Right lobe of liver (tissue), 4 donors: ENCODE measurements at regions not wholly inside any gene's neighbourhood (a gene's known extent, or its start where the extent isn't known, plus 50 kb on each side); places are given as distances from the start of the nearest gene placed in this dataset.

ENCODE experiments used
- POLR2A ChIP-seq: fragments of 450-650 bp; IDR thresholded peaks from one replicate; pipeline ENCODE4 v1.6.1; 2017; ENCODE audit warnings: antibody characterized with exemption, mild to moderate bottlenecking
- TF ChIP-seq, protein P1 (sequence below), 4 donors: fragments of 200-600 bp in 3 of 4; fragments of 450-650 bp in 1 of 4; IDR thresholded peaks; one replicate each; pipeline versions ENCODE4 v1.5.1 to v1.8.0; 2016 to 2022; ENCODE audit warnings: antibody characterized with exemption in 4 of 4, mild to moderate bottlenecking in 2 of 4
- donor health status: DM: no; HTN: no; CAD: no.
- donor health status: DM: no; HTN: no; CAD: no.
- donor health status: DM: no; HTN: yes; CAD: no.

DNA sequence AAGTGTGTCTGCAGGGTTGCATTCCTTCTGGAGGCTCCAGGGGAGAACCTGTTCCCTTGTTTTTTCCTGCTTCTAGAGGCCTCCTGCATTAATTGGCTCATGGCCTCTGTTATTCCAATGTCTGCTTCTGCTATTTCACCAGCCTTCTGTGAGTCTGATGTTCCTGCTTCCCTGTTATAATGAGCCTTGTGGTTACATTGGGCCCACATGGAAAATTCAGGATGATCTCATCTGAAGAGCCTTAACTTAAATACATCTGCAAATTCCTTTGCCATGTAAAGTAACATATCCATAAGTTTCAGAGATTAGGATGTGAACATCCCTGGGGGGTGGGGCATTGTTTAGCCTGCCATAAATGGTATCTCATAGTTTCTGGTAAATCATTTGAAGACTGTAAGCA is 181.1 kb downstream of the RWDD3 start:
- TF ChIP-seq, protein P1, sequence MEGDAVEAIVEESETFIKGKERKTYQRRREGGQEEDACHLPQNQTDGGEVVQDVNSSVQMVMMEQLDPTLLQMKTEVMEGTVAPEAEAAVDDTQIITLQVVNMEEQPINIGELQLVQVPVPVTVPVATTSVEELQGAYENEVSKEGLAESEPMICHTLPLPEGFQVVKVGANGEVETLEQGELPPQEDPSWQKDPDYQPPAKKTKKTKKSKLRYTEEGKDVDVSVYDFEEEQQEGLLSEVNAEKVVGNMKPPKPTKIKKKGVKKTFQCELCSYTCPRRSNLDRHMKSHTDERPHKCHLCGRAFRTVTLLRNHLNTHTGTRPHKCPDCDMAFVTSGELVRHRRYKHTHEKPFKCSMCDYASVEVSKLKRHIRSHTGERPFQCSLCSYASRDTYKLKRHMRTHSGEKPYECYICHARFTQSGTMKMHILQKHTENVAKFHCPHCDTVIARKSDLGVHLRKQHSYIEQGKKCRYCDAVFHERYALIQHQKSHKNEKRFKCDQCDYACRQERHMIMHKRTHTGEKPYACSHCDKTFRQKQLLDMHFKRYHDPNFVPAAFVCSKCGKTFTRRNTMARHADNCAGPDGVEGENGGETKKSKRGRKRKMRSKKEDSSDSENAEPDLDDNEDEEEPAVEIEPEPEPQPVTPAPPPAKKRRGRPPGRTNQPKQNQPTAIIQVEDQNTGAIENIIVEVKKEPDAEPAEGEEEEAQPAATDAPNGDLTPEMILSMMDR (IDR thresholded peaks at IDR 0.05) = no peak
- no peak for TF ChIP-seq POLR2A
